GM12878 (cell line): ENCODE measurements at regions not wholly inside any gene's neighbourhood (a gene's known extent, or its start where the extent isn't known, plus 50 kb on each side); places are given as distances from the start of the nearest gene placed in this dataset.

Source experiments
- ATF2 ChIP-seq: IDR thresholded peaks from 2 replicates; pipeline ENCODE4 v1.6.1; 2012; ENCODE audit warnings: low read length, inconsistent platforms
- CTCF ChIP-seq, 3 experiments: IDR thresholded peaks in 2 of 3; conservative IDR thresholded peaks in 1 of 3; 2 replicates each; pipeline ENCODE4 v1.5.1; 2011; ENCODE audit warnings: low read depth in 3 of 3, low read length in 3 of 3, mild to moderate bottlenecking in 3 of 3, control low read depth in 2 of 3, moderate library complexity in 2 of 3, inconsistent platforms in 1 of 3, mixed read lengths in 1 of 3; ENCODE audit not compliant: control insufficient read depth in 2 of 3, insufficient read depth in 1 of 3; ENCODE audit errors: extremely low read depth in 1 of 3
- E2F4 ChIP-seq: IDR thresholded peaks from 2 replicates; pipeline ENCODE4 v1.6.1; 2012; ENCODE audit warnings: low read depth, low read length, improper control_type of control experiment
- E4F1 ChIP-seq: fragments of 450-650 bp; IDR thresholded peaks from 2 replicates; pipeline ENCODE4 v1.6.1; 2018; ENCODE audit warnings: borderline replicate concordance, mild to moderate bottlenecking; ENCODE audit not compliant: partially characterized antibody
- EP300 ChIP-seq, 2 experiments: fragments of 150-350 bp in 1 of 2; IDR thresholded peaks; 2 replicates each; pipeline ENCODE4 v1.6.1; 2011 to 2012; ENCODE audit warnings: low read depth in 2 of 2, low read length in 2 of 2, borderline replicate concordance in 1 of 2, improper control_type of control experiment in 1 of 2, inconsistent platforms in 1 of 2; ENCODE audit not compliant: control insufficient read depth in 1 of 2
- GATAD2B ChIP-seq: fragments of 450-650 bp; conservative IDR thresholded peaks from 2 replicates; pipeline ENCODE4 v1.6.1; 2017; ENCODE audit warnings: low read depth, mild to moderate bottlenecking, moderate library complexity
- SMC3 ChIP-seq: IDR thresholded peaks from 2 replicates; pipeline ENCODE4 v1.6.1; 2011; ENCODE audit warnings: low read length, improper control_type of control experiment, borderline replicate concordance

- no peak for TF ChIP-seq CTCF (IDR thresholded peaks at IDR 0.05 in 2 of 3, conservative IDR thresholded peaks at IDR 0.05 in 1 of 3; ENCODE audit: control insufficient read depth in 2 of 3, extremely low read depth in 1 of 3, insufficient read depth in 1 of 3, low read depth in 3 of 3, low read length in 3 of 3)
- TF ChIP-seq E4F1, result no peak
- no peak for TF ChIP-seq EP300 (IDR thresholded peaks at IDR 0.05; ENCODE audit: borderline replicate concordance in 1 of 2, control insufficient read depth in 1 of 2, low read depth in 2 of 2, low read length in 2 of 2)
- no peak for TF ChIP-seq GATAD2B
- no peak for TF ChIP-seq E2F4
- TF ChIP-seq ATF2, result no peak
- no peak for TF ChIP-seq SMC3
Observed at GRCh38 chr3:159928666-159929065, 60.0 kb upstream of the IL12A start.
